SH-SY5Y (cell line): ENCODE measurements at regions not wholly inside any gene's neighbourhood (a gene's known extent, or its start where the extent isn't known, plus 50 kb on each side); places are given as distances from the start of the nearest gene placed in this dataset.

Experiments
- GATA2 ChIP-seq: IDR thresholded peaks from 2 replicates; pipeline ENCODE4 v1.6.1; 2011; ENCODE audit warnings: mild to moderate bottlenecking, low read depth, low read length
- GATA3 ChIP-seq: IDR thresholded peaks from 2 replicates; pipeline ENCODE4 v1.6.1; 2011; ENCODE audit warnings: low read depth, mild to moderate bottlenecking, low read length, moderate library complexity

GRCh38 chr13:52938065-52938464 is 89.6 kb upstream of the PCDH8 start:
- no peak for TF ChIP-seq GATA2
- no peak for TF ChIP-seq GATA3
